OCI-LY3 (cell line): ENCODE measurements at regions not wholly inside any gene's neighbourhood (a gene's known extent, or its start where the extent isn't known, plus 50 kb on each side); places are given as distances from the start of the nearest gene placed in this dataset.

Source experiments
- H2AFZ ChIP-seq: fragments of 200-600, 300-600 bp; shearing (Covaris generic); 2 replicates; pipeline ENCODE4 v1.6.0; 2014; ENCODE audit warnings: antibody characterized with exemption, low read depth, low read length
- H3K27ac ChIP-seq: fragments of 200-600, 300-600 bp; sonication (generic); 2 replicates; pipeline ENCODE4 v1.5.1; 2014; ENCODE audit warnings: mild to moderate bottlenecking, low read length, moderate library complexity, mixed read lengths
- H3K27me3 ChIP-seq: fragments of 200-600, 300-600 bp; sonication (generic); 2 replicates; pipeline ENCODE4 v1.6.1; 2014; ENCODE audit warnings: low read depth, low read length, mixed read lengths
- H3K36me3 ChIP-seq: fragments of 200-600, 300-600 bp; sonication (generic); replicated peaks from 2 replicates; pipeline ENCODE3; 2014; ENCODE audit warnings: low read depth, low read length, mixed read lengths
- H3K4me1 ChIP-seq: fragments of 300-600, 200-600 bp; sonication (generic); 2 replicates; pipeline ENCODE4 v1.6.1; 2014; ENCODE audit warnings: low read length, mixed read lengths
- H3K4me2 ChIP-seq: fragments of 200-600, 300-600 bp; sonication (generic); 2 replicates; pipeline ENCODE4 v1.6.1; 2014; ENCODE audit warnings: low read length, mixed read lengths
- H3K4me3 ChIP-seq: fragments of 300-600, 200-600 bp; sonication (generic); 2 replicates; pipeline ENCODE4 v1.5.1; 2014; ENCODE audit warnings: antibody characterized with exemption, mild to moderate bottlenecking, low read length, moderate library complexity
- H3K79me2 ChIP-seq: fragments of 300-600, 200-600 bp; shearing (Covaris generic); 2 replicates; pipeline ENCODE4 v1.6.1; 2014; ENCODE audit warnings: mild to moderate bottlenecking, low read length, mixed read lengths
- H3K9ac ChIP-seq: fragments of 300-600, 200-600 bp; shearing (Covaris generic); 2 replicates; pipeline ENCODE4 v1.6.0; 2014; ENCODE audit warnings: mild to moderate bottlenecking, low read length, moderate library complexity
- H3K9me3 ChIP-seq: fragments of 200-600, 300-600 bp; shearing (Covaris generic); 2 replicates; pipeline ENCODE4 v1.6.1; 2014; ENCODE audit warnings: low read length, mixed read lengths; ENCODE audit not compliant: insufficient read depth
- H4K20me1 ChIP-seq: fragments of 200-600, 300-600 bp; sonication (generic); 2 replicates; pipeline ENCODE4 v1.6.1; 2016; ENCODE audit warnings: low read length, mixed read lengths; ENCODE audit not compliant: insufficient read depth
- EZH2phosphoT487 ChIP-seq: fragments of 200-600 bp; shearing (Covaris generic); IDR thresholded peaks from 2 replicates; pipeline ENCODE4 v1.6.1; 2018; ENCODE audit warnings: antibody characterized with exemption, mixed run types, low read depth
- TF ChIP-seq, protein P1 (sequence below): fragments of 200-600, 300-600 bp; sonication (generic); IDR thresholded peaks from 2 replicates; pipeline ENCODE4 v1.5.1; 2014; ENCODE audit warnings: antibody characterized with exemption, low read length, low read depth

DNA sequence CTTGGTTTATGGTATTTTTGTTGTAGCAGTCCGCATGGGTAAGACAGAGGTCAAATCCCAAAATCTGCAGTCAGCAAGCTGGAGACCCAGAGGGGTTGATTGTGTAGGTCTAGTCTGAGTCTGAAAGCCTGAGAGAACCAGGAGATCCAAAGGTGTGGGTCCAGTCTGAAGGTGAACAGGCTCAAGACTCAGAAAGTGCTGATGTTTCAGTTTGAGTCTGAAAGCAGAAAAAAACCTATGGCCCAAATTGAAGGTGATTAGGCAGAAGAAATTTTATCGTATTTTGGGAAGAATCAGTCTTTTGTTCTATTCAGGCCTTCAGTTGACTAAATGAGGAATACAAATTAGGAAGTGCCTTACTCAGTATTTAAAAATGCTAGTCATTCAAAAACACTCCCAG, 807.8 kb upstream of the FOXG1 start:
- no peaks in the 10 kb centered on the region for H3K9me3 ChIP-seq
- no peaks in the 10 kb centered on the region for H4K20me1 ChIP-seq
- H3K4me3 ChIP-seq = no peak overlapping the region
- no peak overlapping the region for H2AFZ ChIP-seq
- H3K36me3 ChIP-seq = no peaks in the 10 kb centered on the region
- no peak for TF ChIP-seq EZH2phosphoT487
- TF ChIP-seq, protein P1, sequence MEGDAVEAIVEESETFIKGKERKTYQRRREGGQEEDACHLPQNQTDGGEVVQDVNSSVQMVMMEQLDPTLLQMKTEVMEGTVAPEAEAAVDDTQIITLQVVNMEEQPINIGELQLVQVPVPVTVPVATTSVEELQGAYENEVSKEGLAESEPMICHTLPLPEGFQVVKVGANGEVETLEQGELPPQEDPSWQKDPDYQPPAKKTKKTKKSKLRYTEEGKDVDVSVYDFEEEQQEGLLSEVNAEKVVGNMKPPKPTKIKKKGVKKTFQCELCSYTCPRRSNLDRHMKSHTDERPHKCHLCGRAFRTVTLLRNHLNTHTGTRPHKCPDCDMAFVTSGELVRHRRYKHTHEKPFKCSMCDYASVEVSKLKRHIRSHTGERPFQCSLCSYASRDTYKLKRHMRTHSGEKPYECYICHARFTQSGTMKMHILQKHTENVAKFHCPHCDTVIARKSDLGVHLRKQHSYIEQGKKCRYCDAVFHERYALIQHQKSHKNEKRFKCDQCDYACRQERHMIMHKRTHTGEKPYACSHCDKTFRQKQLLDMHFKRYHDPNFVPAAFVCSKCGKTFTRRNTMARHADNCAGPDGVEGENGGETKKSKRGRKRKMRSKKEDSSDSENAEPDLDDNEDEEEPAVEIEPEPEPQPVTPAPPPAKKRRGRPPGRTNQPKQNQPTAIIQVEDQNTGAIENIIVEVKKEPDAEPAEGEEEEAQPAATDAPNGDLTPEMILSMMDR = no peak
- no peak overlapping the region for H3K9ac ChIP-seq
- H3K79me2 ChIP-seq = no peaks in the 10 kb centered on the region
- no peak overlapping the region for H3K4me2 ChIP-seq
- H3K27me3 ChIP-seq = no peaks in the 10 kb centered on the region
- no peaks in the 10 kb centered on the region for H3K4me1 ChIP-seq
- H3K27ac ChIP-seq = no peak overlapping the region

DNA sequence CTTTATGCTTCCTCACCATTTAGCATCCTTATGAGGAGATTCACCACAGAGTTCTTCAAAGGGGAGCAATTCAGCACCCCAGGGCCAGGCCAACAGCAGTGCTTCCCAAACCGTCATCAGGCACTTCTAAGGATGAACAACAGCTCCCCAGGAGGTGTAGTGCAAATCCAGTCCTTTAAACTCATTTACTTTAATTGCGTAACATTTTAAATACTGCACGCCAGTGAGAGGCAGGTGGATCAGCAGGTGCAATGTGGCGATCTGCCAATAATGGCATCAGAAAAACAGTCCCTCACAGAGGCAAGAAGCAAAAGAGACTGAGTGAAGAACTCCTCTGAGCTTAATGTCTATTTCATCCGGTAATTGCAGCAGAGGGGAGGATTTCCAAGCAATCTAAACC, 770.9 kb upstream of the FOXG1 start:
- H3K36me3 ChIP-seq = no peaks in the 10 kb centered on the region
- no peak overlapping the region for H3K4me2 ChIP-seq
- H2AFZ ChIP-seq = no peak overlapping the region
- no peaks in the 10 kb centered on the region for H3K27me3 ChIP-seq
- no peak for TF ChIP-seq EZH2phosphoT487
- no peaks in the 10 kb centered on the region for H4K20me1 ChIP-seq
- no peak overlapping the region for H3K27ac ChIP-seq
- H3K79me2 ChIP-seq = no peaks in the 10 kb centered on the region
- H3K9me3 ChIP-seq = no peaks in the 10 kb centered on the region
- no peaks in the 10 kb centered on the region for H3K4me1 ChIP-seq
- H3K9ac ChIP-seq = no peak overlapping the region
- H3K4me3 ChIP-seq = no peak overlapping the region

DNA sequence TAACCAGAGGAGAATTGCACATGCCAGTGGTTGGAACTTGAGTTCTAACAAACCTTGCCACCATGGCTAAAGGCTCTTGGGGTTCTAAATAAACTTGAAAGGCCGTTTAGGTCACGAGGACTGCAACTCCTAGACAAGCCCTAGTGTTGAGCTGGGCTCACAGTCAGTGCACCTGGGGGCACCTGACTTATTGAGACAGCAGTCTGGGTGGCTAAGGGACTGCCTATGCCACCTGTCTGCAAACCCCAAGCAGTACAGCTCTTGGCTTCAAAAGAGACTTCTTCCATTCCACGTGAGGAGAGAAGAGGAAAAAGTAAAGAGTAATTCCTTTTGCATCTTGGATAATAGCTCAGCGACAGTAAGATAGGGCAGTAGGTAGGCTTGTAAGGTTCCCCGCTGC, 765.6 kb upstream of the FOXG1 start:
- Histone ChIP-seq H2AFZ (no peak overlapping the region), H3K27me3 (no peaks in the 10 kb centered on the region), H3K9ac (no peak overlapping the region), H3K27ac (no peak overlapping the region), H3K4me1 (no peaks in the 10 kb centered on the region), H3K9me3 (no peaks in the 10 kb centered on the region), H3K36me3 (no peaks in the 10 kb centered on the region), H3K4me2 (no peak overlapping the region), H3K79me2 (no peaks in the 10 kb centered on the region), H4K20me1 (no peaks in the 10 kb centered on the region), H3K4me3 (no peak overlapping the region)
- TF ChIP-seq, protein P1 = no peak
- TF ChIP-seq EZH2phosphoT487 = no peak

DNA sequence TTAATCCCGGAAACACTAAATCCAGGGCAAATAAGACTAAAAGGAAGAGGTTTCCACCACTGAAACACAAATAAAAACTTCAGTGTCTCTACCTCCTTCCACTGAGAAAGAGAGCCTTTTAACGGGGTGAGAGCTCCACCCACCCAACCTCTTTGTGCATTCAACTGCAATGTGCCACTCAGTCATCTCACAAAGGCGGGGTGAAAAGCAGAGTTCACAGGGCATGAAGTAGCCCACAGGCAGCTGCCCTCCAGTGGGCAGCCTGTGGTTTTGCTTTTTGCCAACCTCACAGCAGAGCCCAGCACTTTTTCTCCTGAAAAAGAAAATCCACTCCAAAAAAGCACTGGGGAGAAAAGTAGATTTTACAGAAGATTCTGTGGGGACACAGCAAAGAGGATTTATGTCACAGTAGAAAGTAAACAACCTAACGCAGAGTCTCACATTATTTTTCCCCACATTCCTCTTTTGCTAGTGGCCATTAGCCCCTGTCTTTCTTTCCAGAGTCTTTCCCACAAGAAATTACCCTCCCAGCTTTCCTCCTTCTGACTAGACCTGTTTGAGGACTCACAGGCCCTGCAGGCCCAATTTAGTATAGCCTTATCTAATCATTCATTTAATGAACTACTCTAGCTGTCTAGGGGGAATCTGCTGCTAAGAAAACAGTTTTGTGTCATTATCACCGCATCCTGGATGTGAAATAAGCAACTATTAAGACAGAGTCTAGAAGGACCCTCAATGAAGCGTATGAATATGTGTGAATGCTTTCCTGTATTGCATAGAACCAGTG, 753.8 kb upstream of the FOXG1 start:
- H3K4me3 ChIP-seq = no peak overlapping the region
- H3K9ac ChIP-seq = no peak overlapping the region
- TF ChIP-seq EZH2phosphoT487 = no peak
- TF ChIP-seq, protein P1 = no peak
- no peaks in the 10 kb centered on the region for H3K79me2 ChIP-seq
- no peaks in the 10 kb centered on the region for H3K27me3 ChIP-seq
- no peak overlapping the region for H3K27ac ChIP-seq
- H2AFZ ChIP-seq = no peak overlapping the region
- H3K4me2 ChIP-seq = no peak overlapping the region
- no peaks in the 10 kb centered on the region for H3K9me3 ChIP-seq
- H4K20me1 ChIP-seq = no peaks in the 10 kb centered on the region
- no peaks in the 10 kb centered on the region for H3K4me1 ChIP-seq
- H3K36me3 ChIP-seq = no peaks in the 10 kb centered on the region
